ENCODE measurements at regions not wholly inside any gene's neighbourhood (a gene's known extent, or its start where the extent isn't known, plus 50 kb on each side); places are given as distances from the start of the nearest gene placed in this dataset.

DNA sequence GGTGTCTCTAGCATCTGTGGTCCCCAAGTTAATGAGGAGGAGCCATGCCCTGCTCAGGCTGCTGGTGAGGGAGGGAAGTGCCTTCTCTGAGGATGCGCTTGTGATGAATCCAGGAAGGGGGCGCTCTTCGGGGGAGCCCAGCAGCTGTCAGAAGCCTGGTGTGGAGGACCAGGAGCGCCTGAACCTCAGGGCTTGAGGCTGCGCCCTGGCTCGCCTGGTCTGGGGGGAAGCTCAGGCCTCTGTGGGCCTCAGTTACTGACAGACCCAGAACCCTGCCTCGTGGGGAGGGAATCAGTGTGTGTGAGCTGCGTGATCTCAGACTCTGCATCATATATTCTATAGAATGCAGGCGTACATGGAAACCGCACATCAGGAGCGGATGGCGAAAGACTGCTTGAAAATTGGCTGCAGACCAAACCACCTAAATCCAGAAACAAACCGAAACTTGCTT, 126.1 kb downstream of the SEC14L1 start:
- no peaks in the 10 kb centered on the region for H3K9me3 ChIP-seq
- H3K27me3 ChIP-seq, result no peaks in the 10 kb centered on the region
- H3K4me3 ChIP-seq, result no peak overlapping the region
- no peaks in the 10 kb centered on the region for H3K36me3 ChIP-seq
- no peaks in the 10 kb centered on the region for H3K4me1 ChIP-seq
- no peak for DNase-seq
- TF ChIP-seq, protein P1, sequence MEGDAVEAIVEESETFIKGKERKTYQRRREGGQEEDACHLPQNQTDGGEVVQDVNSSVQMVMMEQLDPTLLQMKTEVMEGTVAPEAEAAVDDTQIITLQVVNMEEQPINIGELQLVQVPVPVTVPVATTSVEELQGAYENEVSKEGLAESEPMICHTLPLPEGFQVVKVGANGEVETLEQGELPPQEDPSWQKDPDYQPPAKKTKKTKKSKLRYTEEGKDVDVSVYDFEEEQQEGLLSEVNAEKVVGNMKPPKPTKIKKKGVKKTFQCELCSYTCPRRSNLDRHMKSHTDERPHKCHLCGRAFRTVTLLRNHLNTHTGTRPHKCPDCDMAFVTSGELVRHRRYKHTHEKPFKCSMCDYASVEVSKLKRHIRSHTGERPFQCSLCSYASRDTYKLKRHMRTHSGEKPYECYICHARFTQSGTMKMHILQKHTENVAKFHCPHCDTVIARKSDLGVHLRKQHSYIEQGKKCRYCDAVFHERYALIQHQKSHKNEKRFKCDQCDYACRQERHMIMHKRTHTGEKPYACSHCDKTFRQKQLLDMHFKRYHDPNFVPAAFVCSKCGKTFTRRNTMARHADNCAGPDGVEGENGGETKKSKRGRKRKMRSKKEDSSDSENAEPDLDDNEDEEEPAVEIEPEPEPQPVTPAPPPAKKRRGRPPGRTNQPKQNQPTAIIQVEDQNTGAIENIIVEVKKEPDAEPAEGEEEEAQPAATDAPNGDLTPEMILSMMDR (IDR thresholded peaks at IDR 0.05), result no peak
- TF ChIP-seq POLR2A (IDR thresholded peaks at IDR 0.05), result no peak
- intact Hi-C loops (cut with DNase I; ENCODE audit: low total_unique reads), result no loop called here
- no peak overlapping the region for H3K27ac ChIP-seq

DNA sequence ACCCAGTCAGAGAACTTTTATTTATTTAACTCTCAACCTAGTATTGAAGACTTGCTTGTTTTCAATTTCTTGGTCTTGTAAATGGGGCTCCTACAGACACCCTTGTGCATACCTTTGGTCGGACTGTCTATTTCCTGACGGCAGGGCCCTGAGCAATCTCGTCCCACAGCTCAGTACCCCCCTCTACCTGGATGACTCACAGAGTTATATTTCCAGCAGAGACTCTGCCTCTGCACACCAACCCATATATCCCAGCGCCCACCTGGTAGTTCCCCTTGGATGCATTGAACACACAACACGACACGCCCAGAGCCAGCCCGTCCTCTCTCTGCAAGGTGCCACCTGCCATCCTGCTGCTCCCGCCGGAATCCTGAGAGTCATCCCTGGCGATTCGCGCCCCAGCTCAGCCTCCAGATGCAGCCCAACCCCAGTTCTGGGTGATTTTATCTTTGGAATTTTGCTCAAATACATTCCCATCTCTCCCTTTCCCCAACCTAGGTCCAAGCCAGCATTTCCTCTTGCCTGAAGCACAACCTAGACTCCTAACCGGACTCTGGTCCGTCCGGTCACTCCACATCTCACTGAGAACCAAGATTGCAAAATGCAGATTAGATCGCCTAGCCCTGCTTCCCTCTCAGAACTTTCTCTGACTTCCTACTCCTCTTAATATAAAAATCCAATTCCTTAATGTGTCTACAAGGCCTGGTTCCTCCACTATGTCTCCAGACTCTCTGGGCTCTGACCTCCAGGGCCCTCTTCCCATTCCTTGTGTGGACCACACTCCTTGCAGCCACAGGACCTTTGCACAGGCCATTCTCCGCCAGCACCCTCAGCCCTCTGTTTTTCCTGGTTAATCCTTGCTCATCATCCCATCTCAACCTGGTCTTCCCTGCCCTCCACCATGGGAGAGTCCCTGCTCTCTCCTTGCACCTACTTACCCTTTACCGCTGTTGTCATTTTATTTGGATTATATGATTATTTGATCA, 129.2 kb downstream of the SEC14L1 start:
- Histone ChIP-seq H3K4me3 (no peak overlapping the region), H3K9me3 (no peaks in the 10 kb centered on the region), H3K27ac (no peak overlapping the region), H3K4me1 (no peaks in the 10 kb centered on the region), H3K27me3 (no peaks in the 10 kb centered on the region), H3K36me3 (no peaks in the 10 kb centered on the region)
- intact Hi-C loops (cut with DNase I; ENCODE audit: low total_unique reads), result no loop called here
- no peak for DNase-seq
- TF ChIP-seq, protein P1 (IDR thresholded peaks at IDR 0.05), result no peak
- TF ChIP-seq POLR2A (IDR thresholded peaks at IDR 0.05), result no peak

DNA sequence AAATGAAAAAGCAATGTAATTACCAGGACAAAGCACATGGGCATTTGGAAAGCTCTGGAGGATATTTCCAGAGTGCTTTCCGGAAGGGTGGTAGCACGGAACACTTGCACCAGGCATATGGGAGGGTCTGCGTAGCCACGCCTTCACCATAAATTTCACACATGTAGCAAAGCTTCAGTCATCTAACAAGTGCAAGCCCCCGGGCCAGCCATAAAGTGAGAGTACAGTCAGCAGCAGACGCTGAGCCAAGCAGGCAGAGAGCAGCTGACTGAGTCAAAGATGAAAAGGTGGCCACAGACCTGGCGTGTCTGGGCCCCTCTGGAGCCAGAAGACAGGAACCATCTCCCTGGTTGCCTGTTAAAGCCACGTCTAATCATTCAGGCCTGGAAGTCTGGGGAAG, 130.6 kb downstream of the SEC14L1 start:
- no peak for DNase-seq
- Histone ChIP-seq H3K36me3 (no peaks in the 10 kb centered on the region), H3K4me3 (no peak overlapping the region), H3K4me1 (no peaks in the 10 kb centered on the region), H3K27ac (no peak overlapping the region), H3K27me3 (no peaks in the 10 kb centered on the region), H3K9me3 (no peaks in the 10 kb centered on the region)
- intact Hi-C loops (cut with DNase I; ENCODE audit: low total_unique reads), result no loop called here
- no peak for TF ChIP-seq POLR2A (IDR thresholded peaks at IDR 0.05)
- TF ChIP-seq, protein P1 (IDR thresholded peaks at IDR 0.05), result no peak

DNA sequence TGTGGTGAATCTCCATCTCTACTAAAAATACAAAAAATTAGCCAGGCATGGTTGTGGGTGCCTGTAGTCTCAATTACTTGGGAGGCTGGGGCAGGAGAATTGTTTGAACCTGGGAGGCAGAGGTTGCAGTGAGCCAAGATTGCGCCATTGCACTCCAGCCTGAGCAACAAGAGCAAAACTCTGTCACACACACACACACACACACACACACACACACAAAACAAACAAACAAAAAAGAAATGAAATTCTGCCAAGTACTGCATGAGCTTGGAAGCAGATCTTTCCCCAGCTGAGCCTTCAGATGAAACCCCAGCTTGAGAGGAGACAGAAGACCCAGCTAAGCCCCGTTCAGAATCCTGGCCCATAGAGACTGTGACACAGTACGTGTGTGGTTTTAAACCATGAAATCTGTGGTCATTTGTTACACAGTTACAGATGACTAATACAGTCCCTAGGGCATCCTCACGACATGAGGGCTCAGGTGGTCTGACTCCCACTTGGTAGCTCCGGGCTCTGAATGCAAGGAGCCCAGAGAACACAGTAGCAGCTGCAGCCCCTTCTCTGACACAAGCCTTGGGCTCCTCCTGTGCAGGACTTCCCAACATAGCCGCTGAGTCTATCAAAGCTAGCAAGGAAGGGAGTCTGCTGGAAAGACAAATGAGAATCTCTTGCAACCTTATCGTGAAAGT, 132.8 kb downstream of the SEC14L1 start:
- no peaks in the 10 kb centered on the region for H3K4me1 ChIP-seq
- no peaks in the 10 kb centered on the region for H3K36me3 ChIP-seq
- intact Hi-C loops (cut with DNase I; ENCODE audit: low total_unique reads), result no loop called here
- no peak for TF ChIP-seq POLR2A (IDR thresholded peaks at IDR 0.05)
- TF ChIP-seq, protein P1 (IDR thresholded peaks at IDR 0.05), result no peak
- H3K9me3 ChIP-seq, result no peaks in the 10 kb centered on the region
- H3K27ac ChIP-seq, result no peak overlapping the region
- no peak overlapping the region for H3K4me3 ChIP-seq
- no peak for DNase-seq
- no peaks in the 10 kb centered on the region for H3K27me3 ChIP-seq
